IMR-90 (cell line): ENCODE measurements at regions not wholly inside any gene's neighbourhood (a gene's known extent, or its start where the extent isn't known, plus 50 kb on each side); places are given as distances from the start of the nearest gene placed in this dataset.
"Not testable (repeated sequence)": the region's sequence is repeated elsewhere in the genome, so short reads cannot be mapped to it uniquely, and the experiment has no call there.

Experiments used
- ATAC-seq: fragments of 200-7000 bp; cut with Tn5 transposase; 2 replicates; pipeline ENCODE4 v1.9.1; 2020; ENCODE audit warnings: low read depth, mild to moderate bottlenecking, moderate library complexity
- BruUV-seq: library from RNA; stranded (reverse); fragments of 400-500 nt; replicated peaks from 2 replicates; lab custom pipeline; 2021; lab: Mats Ljungman, UMichigan
- CTCF ChIA-PET: fragments of 300-600 bp; formaldehyde crosslinking; extraction: SDS; loops from one replicate; lab custom pipeline; 2021; ENCODE audit warnings: antibody characterized with exemption; lab: Yijun Ruan, JAX
- POLR2A ChIA-PET: fragments of 300-600 bp; sonication (Branson Sonifier 250); formaldehyde crosslinking; loops from one replicate; lab custom pipeline; 2022; ENCODE audit warnings: antibody characterized with exemption; ENCODE audit not compliant: unreplicated experiment; lab: Charles Lee
- DNase-seq: peaks from one replicate; pipeline ENCODE4 v3.0.0; 2013
- H2AFZ ChIP-seq: replicated peaks from 2 replicates; pipeline ENCODE3; 2013; ENCODE audit warnings: low read length, mild to moderate bottlenecking; ENCODE audit not compliant: poor library complexity
- H2AK5ac ChIP-seq: 2 replicates; pipeline ENCODE4 v1.6.1; 2013; ENCODE audit warnings: low read depth, low read length, inconsistent platforms
- H2AK9ac ChIP-seq: replicated peaks from 2 replicates; pipeline ENCODE3; 2013; ENCODE audit warnings: mild to moderate bottlenecking, low read depth, low read length, moderate library complexity; ENCODE audit not compliant: poor library complexity
- H2BK120ac ChIP-seq: 2 replicates; pipeline ENCODE4 v1.6.1; 2013; ENCODE audit warnings: low read depth, low read length, inconsistent platforms
- H2BK15ac ChIP-seq: 3 replicates; pipeline ENCODE4 v1.6.1; 2013; ENCODE audit warnings: low read depth, low read length, inconsistent platforms
- H2BK20ac ChIP-seq: 2 replicates; pipeline ENCODE4 v1.6.1; 2013; ENCODE audit warnings: low read depth, mild to moderate bottlenecking, inconsistent platforms, low read length, moderate library complexity
- H2BK5ac ChIP-seq: 2 replicates; pipeline ENCODE4 v1.6.1; 2013; ENCODE audit warnings: mild to moderate bottlenecking, low read depth, low read length, inconsistent platforms; ENCODE audit not compliant: poor library complexity, severe bottlenecking
- H3K14ac ChIP-seq: replicated peaks from 2 replicates; pipeline ENCODE4 v1.6.1; 2013; ENCODE audit warnings: low read depth, low read length, inconsistent platforms
- H3K18ac ChIP-seq: 2 replicates; pipeline ENCODE4 v1.6.1; 2013; ENCODE audit warnings: low read depth, low read length, control low read depth
- H3K23ac ChIP-seq: 2 replicates; pipeline ENCODE4 v1.6.1; 2013; ENCODE audit warnings: low read depth, low read length, inconsistent platforms
- H3K27ac ChIP-seq: 2 replicates; pipeline ENCODE4 v1.5.1; 2013; ENCODE audit warnings: mild to moderate bottlenecking, control low read depth, low read length; ENCODE audit not compliant: insufficient read depth
- H3K27me3 ChIP-seq: 2 replicates; pipeline ENCODE4 v1.6.1; 2013; ENCODE audit warnings: low read length; ENCODE audit not compliant: control insufficient read depth, insufficient read depth
- H3K36me3 ChIP-seq: 2 replicates; pipeline ENCODE4 v1.6.1; 2013; ENCODE audit warnings: low read length, mixed read lengths; ENCODE audit not compliant: control insufficient read depth, insufficient read depth
- H3K4ac ChIP-seq: 2 replicates; pipeline ENCODE4 v1.6.1; 2013; ENCODE audit warnings: low read depth, low read length, inconsistent platforms
- H3K4me1 ChIP-seq: 2 replicates; pipeline ENCODE4 v1.6.1; 2013; ENCODE audit warnings: low read length, mixed read lengths; ENCODE audit not compliant: control insufficient read depth, insufficient read depth
- H3K4me2 ChIP-seq: 2 replicates; pipeline ENCODE4 v1.6.1; 2013; ENCODE audit warnings: low read depth, mild to moderate bottlenecking, control low read depth, low read length, moderate library complexity
- H3K4me3 ChIP-seq: 2 replicates; pipeline ENCODE4 v1.5.1; 2013; ENCODE audit warnings: low read depth, mild to moderate bottlenecking, control low read depth, low read length, moderate library complexity; ENCODE audit not compliant: insufficient read depth
- H3K56ac ChIP-seq: 2 replicates; pipeline ENCODE4 v1.6.1; 2013; ENCODE audit warnings: low read length, inconsistent platforms; ENCODE audit not compliant: insufficient read depth; ENCODE audit errors: extremely low read depth
- H3K79me1 ChIP-seq, 2 experiments: 2 replicates each; pipeline ENCODE4 v1.6.1; 2013; ENCODE audit warnings: low read length in 2 of 2, inconsistent platforms in 1 of 2, low read depth in 1 of 2
- H3K9ac ChIP-seq: 2 replicates; pipeline ENCODE4 v1.6.1; 2013; ENCODE audit warnings: low read depth, low read length, control low read depth
- H3K9me1 ChIP-seq: 2 replicates; pipeline ENCODE4 v1.6.1; 2013; ENCODE audit warnings: low read length, inconsistent platforms; ENCODE audit not compliant: insufficient read depth
- H3K9me3 ChIP-seq: 2 replicates; pipeline ENCODE4 v1.6.1; 2013; ENCODE audit warnings: low read length; ENCODE audit not compliant: control insufficient read depth, insufficient read depth
- H4K20me1 ChIP-seq: 2 replicates; pipeline ENCODE4 v1.6.1; 2013; ENCODE audit warnings: low read length, inconsistent platforms; ENCODE audit not compliant: insufficient read depth
- H4K5ac ChIP-seq: 2 replicates; pipeline ENCODE4 v1.6.1; 2013; ENCODE audit warnings: mild to moderate bottlenecking, low read depth, low read length, control low read depth
- H4K8ac ChIP-seq, 2 experiments: 2 replicates each; pipeline ENCODE4 v1.6.1; 2013; ENCODE audit warnings: low read depth in 2 of 2, low read length in 2 of 2, control low read depth in 1 of 2, inconsistent platforms in 1 of 2
- H4K91ac ChIP-seq: 2 replicates; pipeline ENCODE4 v1.6.1; 2013; ENCODE audit warnings: low read depth, low read length, inconsistent platforms; ENCODE audit not compliant: insufficient read depth
- CEBPB ChIP-seq: IDR thresholded peaks from 2 replicates; pipeline ENCODE4 v1.6.1; 2012; ENCODE audit warnings: low read depth, low read length, improper control_type of control experiment
- CHD1 ChIP-seq: IDR thresholded peaks from 2 replicates; pipeline ENCODE4 v1.6.1; 2012; ENCODE audit warnings: low read depth, low read length, improper control_type of control experiment
- MAFK ChIP-seq: IDR thresholded peaks from 2 replicates; pipeline ENCODE4 v1.6.1; 2012; ENCODE audit warnings: low read depth, low read length, improper control_type of control experiment
- RCOR1 ChIP-seq: IDR thresholded peaks from 2 replicates; pipeline ENCODE4 v1.6.1; 2012; ENCODE audit warnings: mild to moderate bottlenecking, low read length, improper control_type of control experiment; ENCODE audit not compliant: insufficient replicate concordance
- SMC3 ChIP-seq: fragments of 150-350 bp; IDR thresholded peaks from 2 replicates; pipeline ENCODE4 v1.6.1; 2016; ENCODE audit warnings: low read depth, mild to moderate bottlenecking, antibody characterized with exemption, low read length, moderate library complexity
- WGBS, 2 experiments: methylation state at CpG; one replicate each; pipeline versions ENCODE4 v1.1.5 to v1.1.7; 2013; ENCODE audit warnings: missing lambda C conversion rate in 2 of 2; ENCODE audit not compliant: insufficient read length in 1 of 2; ENCODE audit errors: extremely low coverage in 2 of 2; 5-methylcytosine and 5-hydroxymethylcytosine counted together
- dilution Hi-C: fragments of 300-500 bp; cut with HindIII; formaldehyde crosslinking; loops from one replicate; pipeline ENCODE4 v1.14.3; 2018; ENCODE audit warnings: low sequenced_read_pairs; ENCODE audit not compliant: unreplicated experiment
- in situ Hi-C: fragments of 300-500 bp; cut with MboI; formaldehyde crosslinking; loops from 3 replicates; pipeline ENCODE4 v1.14.3; 2019; ENCODE audit warnings: low sequenced_read_pairs, inconsistent platforms, mixed read lengths
- intact Hi-C: fragments of 100-400 bp; cut with micrococcal nuclease; formaldehyde crosslinking; loops from 2 replicates; pipeline ENCODE4 v1.10.0; 2022

- Histone ChIP-seq H2AFZ (no peak overlapping the region), H3K36me3 (no peaks in the 10 kb centered on the region), H2BK20ac (no peak overlapping the region), H3K23ac (no peak overlapping the region), H3K4me2 (no peak overlapping the region), H2AK9ac (no peak overlapping the region), H3K56ac (no peak overlapping the region), H2AK5ac (no peak overlapping the region), H2BK5ac (no peak overlapping the region), H4K8ac (no peak overlapping the region), H3K4ac (no peak overlapping the region), H3K18ac (no peak overlapping the region), H2BK120ac (no peak overlapping the region), H3K14ac (no peak overlapping the region), H3K27me3 (no peaks in the 10 kb centered on the region), H3K9me1 (no peaks in the 10 kb centered on the region), H3K9ac (no peak overlapping the region), H4K5ac (no peak overlapping the region), H2BK15ac (no peak overlapping the region), H3K27ac (no peak overlapping the region), H4K91ac (no peak overlapping the region), H3K4me1 (peaks cover 3% of the 10 kb centered on the region; the same call in 1 of the 2 replicates), H3K9me3 (peaks cover 13% of the 10 kb centered on the region), H3K4me3 (no peak overlapping the region), H4K20me1 (no peaks in the 10 kb centered on the region), H3K79me1 (no peaks in the 10 kb centered on the region)
- no peak for DNase-seq
- ATAC-seq: no peak
- no peak for TF ChIP-seq RCOR1
- TF ChIP-seq CEBPB: no peak
- no peak for TF ChIP-seq SMC3
- no peak for TF ChIP-seq MAFK
- no peak for TF ChIP-seq CHD1
- in situ Hi-C loops: no loop called here
- CTCF ChIA-PET: no interaction called here
- POLR2A ChIA-PET: no interaction called here
- dilution Hi-C loops: no loop called here
- no CpG with 5 or more reads among the region's 3 CpGs for WGBS, 2 experiments
- intact Hi-C loops: no loop called here
- no TSS peak for BruUV-seq
These were observed 59.4 kb upstream of the NAMPT start for GRCh38 chr7:106344211-106344610.

GRCh38 chr7:106342049-106342448, 57.3 kb upstream of the NAMPT start:
- H2BK20ac ChIP-seq, H2AK5ac ChIP-seq, H3K36me3 ChIP-seq, H2BK120ac ChIP-seq, H4K20me1 ChIP-seq, BruUV-seq, H3K14ac ChIP-seq, H2BK15ac ChIP-seq, H3K4ac ChIP-seq, ATAC-seq, H2AFZ ChIP-seq, H3K23ac ChIP-seq, H3K9me1 ChIP-seq, POLR2A ChIA-PET, H3K27me3 ChIP-seq, H3K4me1 ChIP-seq, H3K27ac ChIP-seq, H2AK9ac ChIP-seq, H3K18ac ChIP-seq, H4K8ac ChIP-seq, H4K5ac ChIP-seq, H3K4me2 ChIP-seq, DNase-seq, H4K91ac ChIP-seq, CTCF ChIA-PET, H3K9ac ChIP-seq, H3K56ac ChIP-seq, H3K79me1 ChIP-seq, in situ Hi-C loops, H3K4me3 ChIP-seq, dilution Hi-C loops, H2BK5ac ChIP-seq, intact Hi-C loops: not testable (repeated sequence)
- H3K9me3 ChIP-seq: peaks cover 13% of the 10 kb centered on the region
- WGBS, 2 experiments: no CpG with 5 or more reads among the region's 3 CpGs
